ENCODE measurements at regions not wholly inside any gene's neighbourhood (a gene's known extent, or its start where the extent isn't known, plus 50 kb on each side); places are given as distances from the start of the nearest gene placed in this dataset.
"Not testable (repeated sequence)": the region's sequence is repeated elsewhere in the genome, so short reads cannot be mapped to it uniquely, and the experiment has no call there.

DNA sequence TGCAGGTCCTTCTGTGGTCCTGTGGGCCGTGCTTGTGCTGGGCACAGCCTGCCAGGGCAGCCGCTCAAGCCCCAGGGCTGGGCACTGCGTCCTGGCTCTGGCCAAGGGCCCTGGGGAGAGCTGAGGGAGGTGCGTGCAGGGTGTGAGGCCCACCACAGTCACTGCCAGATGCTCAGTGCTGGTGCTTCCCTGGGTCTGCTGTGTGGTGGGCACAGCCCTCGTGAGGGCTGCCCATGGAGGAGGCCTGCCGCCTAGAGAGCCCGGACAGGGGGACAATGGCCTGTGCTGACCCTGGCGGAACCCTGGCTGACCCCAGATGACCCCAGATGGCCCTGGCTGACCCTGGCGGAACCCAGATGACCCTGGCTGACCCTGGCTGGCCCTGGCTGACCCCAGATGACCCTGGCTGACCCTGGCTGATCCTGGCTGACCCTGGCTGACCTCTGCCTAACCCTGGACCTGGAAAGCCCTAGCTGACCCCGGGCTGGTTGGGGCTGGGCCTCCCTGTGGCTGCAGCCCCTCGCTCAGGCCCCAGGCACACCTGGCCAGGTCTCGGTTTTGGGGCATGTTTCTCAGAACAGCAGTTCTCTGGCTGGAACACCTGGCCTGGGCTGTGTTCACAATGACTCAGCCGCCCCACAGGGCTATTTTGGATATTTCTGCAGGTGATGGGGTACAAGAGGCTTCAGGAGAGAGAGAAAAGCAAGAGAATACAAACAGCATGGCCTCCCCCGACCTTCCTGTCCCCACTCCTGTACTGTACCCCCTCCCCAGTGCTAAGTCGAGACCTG lies 55.4 kb downstream of the TMEM121 start:
- DNase-seq (ENCODE audit: low read depth in 2 of 2): no peak

DNA sequence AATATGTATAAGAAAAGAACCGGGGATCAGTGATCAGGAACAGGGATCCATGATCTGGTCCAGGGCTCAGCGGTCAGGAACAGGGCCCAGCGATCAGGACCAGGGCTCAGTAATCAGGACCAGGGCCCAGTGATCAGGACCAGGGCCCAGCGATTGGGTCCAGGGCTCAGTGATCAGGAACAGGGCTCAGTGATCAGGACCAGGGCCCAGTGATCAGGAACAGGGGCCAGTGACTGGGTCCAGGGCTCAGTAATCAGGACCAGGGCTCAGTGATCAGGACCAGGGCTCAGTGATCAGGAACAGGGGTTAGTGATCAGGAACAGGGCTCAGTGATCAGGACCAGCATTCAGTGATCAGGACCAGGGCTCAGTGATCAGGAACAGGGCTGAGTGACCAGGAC lies 56.3 kb downstream of the TMEM121 start:
- DNase-seq (ENCODE audit: low read depth in 2 of 2): no peak

DNA sequence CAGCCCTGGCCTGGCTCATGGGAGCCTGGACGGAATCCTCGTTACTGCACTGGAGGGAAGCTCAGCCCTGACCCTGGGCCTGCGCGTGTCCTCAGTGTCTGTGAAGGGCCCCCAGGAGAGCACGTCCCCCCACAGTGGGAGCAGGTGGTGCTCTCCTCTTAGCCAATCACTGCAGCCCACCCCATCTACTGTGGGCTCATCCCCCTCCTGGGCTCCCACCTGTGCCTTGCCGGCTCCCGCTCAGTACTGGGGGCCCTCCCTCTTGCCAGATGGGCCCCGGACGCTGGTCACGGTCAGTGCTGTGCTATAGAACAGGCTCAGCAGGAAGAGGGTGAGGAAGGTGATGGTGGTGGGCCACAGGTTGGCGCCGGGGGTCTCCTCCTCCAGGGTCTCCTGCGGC lies 57.5 kb downstream of the TMEM121 start:
- DNase-seq (ENCODE audit: low read depth in 2 of 2): not testable (repeated sequence)

DNA sequence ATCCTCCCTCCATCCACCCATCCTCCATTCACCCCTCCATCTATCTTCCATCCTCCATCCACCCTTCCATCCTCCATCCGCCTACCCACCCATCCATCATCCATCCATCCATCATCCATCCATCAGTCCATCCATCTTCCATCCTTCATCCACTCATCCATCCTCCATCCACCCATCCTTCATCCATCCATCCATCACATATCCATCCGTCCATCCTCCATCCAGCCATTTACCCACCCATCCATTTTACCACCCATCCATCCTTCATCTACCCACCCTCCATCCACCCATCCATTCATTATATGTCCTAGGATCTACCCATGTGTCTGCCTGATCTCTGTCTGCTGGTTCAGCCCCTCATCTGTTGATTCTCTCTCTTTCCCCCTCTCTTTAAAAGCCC lies 58.9 kb downstream of the TMEM121 start:
- not testable (repeated sequence) for DNase-seq (ENCODE audit: low read depth in 2 of 2)

DNA sequence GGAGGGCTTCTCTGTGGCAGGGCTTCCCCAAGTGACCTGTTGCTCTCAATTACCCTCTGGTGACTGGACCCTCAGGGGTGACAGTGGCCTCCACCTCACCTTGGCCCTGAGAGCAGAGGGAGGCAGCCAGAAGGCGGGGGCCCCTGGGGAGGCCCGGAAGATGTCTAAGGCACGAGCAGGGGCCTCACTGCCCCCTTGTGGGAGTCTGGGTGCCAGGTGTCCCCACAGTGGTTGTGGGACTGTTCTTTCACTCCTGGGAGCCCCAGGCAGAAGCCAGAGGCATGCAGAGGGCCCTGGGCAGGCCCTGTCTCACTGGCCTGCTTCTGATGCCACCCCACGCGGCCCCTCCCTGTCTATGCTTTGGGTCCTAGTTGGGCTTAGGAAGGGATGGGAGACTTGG lies 59.3 kb downstream of the TMEM121 start:
- not testable (repeated sequence) for DNase-seq (ENCODE audit: low read depth in 2 of 2)

DNA sequence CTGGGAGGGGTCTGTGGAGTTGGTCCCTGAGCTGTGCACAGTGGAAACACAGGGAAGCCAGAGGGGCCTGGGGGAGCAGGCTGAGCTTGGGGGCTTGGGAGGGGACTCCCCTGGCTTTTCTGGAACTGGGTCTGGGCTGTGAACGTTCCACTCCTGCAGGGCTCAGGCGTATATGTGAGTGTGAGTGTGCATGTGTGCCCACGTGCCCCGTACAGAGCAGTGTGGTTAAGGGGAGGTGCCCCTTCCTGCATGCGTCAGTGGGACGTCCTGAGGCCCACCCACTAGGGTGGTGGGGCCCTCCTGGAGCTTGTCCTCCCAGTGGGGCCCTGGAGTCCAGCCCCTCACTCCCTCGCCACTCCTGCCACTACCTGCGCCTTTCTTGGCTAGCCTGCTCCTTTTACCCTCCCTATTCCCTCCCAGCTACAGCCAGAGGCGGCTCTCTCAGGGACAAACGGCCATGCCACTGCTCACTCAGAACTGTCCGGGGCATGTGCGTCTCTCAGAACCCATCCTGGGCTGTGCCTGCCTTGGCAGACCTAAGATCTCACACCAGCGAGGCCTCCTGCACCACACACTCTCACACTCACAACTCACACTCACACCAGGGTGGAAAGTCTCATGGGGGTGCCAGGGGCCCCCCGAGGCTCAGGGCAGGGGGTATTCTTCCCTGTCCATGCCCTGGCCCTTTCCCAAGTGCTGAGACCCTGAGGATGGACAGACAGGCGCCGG lies 59.9 kb downstream of the TMEM121 start:
- not testable (repeated sequence) for DNase-seq (ENCODE audit: low read depth in 2 of 2)

DNA sequence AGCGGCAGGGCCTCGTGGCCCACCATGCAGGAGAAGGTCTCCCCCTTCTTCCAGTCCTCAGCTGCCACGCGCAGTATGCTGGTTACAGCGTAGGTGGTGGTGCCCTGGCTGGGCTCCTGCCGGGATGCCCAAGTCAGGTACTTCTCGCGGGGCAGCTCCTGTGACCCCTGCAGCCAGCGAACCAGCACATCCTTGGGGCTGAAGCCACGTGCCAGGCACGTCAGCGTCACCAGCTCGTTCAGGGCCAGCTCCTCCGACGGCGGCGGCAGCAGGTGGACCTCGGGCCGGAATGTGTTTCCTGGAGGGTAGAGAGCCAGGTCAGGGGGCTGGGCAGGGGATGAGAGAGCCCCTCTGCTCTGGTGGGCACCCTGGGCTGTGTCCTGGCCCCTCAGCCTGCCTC lies 60.7 kb downstream of the TMEM121 start:
- not testable (repeated sequence) for DNase-seq (ENCODE audit: low read depth in 2 of 2)

DNA sequence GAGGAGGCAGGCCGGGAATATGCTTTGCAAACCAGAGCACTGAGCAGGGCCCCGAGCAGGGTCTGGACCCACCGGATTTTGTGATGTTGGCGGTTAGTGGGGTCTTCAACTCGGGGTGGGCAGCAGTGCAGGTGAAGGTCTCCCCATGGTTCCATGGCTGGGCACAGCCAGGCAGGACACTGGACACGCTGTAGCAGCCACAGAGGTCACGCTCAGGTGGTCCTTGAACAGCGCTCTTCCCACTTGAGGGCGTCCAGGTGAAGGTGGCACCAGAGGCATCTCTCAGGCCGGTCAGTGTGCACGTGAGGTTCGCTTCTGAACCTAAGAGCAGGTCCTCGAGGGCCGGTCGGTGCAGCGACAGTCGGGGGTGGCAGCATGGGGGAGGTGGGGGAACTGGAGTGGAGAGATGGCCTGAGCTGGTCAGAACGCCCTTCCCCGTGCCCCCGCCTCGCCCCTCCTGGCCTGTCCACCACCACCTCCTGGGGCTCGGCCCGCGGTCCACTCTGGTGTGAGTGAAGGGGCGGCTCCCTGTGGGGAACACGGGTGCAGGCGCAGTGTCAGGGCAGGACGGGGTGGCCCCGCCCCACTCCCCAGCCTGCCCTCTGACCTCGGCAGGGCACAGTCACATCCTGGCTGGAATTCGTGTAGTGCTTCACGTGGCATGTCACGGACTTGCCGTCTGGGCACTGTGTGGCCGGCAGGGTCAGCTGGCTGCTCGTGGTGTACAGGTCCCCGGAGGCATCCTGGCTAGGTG lies 61.3 kb downstream of the TMEM121 start:
- not testable (repeated sequence) for DNase-seq (ENCODE audit: low read depth in 2 of 2)

DNA sequence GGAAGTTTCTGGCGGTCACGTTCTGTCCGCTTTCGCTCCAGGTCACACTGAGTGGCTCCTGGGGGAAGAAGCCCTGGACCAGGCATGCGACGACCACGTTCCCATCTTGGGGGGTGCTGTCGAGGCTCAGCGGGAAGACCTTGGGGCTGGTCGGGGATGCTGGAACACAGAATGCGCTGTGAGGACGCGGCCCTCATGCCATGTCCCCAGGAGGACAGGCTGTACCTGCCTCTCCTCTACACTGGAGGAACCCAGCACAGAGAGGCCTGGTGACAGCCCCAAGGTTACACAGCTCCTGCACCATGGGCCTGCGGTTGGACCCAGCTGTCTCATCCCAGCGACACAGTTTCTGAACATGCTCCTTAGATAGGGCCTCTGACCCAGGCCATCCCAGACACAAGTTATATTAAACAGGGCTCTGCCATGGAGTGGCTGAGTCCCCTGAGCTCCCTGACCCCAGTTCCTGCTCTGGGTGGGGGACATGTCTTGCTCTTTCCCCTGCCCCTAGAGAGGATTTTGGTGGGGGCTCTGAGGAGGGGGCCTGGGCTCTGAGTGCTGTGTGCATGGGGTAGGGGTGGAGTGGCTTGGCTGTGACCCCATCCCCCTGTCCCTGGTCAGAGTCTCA lies 62.0 kb downstream of the TMEM121 start:
- no peak for DNase-seq (ENCODE audit: low read depth in 2 of 2)

DNA sequence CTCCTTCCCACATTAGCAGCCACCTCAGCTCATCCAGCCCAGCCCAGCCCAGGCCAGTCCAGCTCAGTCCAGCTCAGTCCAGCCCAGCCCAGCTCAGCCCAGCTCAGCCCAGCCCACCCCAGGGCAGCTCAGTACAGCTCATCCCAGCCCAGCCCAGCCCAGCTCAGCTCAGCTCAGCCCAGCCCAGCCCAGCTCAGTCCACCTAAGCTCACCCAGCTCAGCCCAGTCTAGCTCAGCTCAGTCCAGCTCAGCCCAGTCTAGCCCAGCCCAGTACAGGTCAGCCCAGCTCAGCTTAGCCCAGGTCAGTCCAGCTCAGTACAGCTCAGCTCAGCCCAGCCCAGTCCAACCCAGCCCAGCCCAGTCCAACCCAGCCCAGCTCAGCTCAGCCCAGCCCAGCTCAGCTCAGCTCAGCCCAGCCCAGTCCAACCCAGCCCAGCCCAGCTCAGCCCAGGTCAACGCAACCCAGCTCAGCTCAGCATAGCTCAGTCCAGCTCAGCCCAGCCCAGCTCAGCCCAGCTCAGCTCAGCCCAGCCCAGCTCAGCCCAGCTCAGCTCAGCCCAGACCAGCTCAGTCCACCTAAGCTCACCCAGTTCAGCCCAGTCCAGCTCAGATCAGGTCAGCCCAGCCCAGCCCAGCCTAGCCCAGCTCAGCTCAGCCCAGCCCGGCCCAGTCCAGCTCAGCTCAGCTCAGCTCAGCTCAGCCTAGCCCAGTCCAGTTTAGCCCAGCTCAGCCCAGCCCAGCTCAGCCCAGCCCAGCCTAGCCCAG lies 63.0 kb downstream of the TMEM121 start:
- DNase-seq (ENCODE audit: low read depth in 2 of 2): no peak

DNA sequence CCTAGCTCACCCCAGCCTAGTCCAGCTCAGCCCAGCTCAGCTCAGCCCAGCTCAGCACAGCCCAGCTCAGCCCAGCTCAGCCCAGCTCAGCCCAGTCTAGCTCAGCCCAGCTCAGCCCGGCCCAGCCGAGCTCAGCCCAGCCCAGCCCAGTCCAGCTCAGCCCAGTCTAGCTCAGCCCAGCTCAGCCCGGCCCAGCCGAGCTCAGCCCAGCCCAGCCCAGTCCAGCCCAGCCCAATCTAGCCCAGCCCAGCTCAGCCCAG lies 63.5 kb downstream of the TMEM121 start:
- not testable (repeated sequence) for DNase-seq (ENCODE audit: low read depth in 2 of 2)

DNA sequence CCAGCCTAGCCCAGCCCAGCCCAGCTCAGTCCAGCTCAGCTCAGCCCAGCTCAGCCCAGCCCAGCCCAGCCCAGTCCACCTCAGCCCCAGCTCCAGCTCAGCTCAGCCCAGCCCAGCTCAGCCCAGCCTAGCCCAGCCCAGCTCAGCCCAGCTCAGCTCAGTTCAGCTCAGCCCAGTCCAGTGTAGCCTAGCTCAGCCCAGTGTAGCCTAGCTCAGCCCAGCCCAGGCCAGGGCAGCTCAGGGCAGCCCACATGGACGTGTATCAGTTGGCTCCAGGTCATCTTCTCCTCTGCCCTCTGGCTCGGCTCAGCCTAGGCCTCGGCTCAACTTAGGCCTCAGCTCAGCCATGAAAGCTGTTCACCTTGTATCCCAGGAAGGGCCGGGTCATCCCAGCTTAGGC lies 64.7 kb downstream of the TMEM121 start:
- DNase-seq (ENCODE audit: low read depth in 2 of 2): no peak

DNA sequence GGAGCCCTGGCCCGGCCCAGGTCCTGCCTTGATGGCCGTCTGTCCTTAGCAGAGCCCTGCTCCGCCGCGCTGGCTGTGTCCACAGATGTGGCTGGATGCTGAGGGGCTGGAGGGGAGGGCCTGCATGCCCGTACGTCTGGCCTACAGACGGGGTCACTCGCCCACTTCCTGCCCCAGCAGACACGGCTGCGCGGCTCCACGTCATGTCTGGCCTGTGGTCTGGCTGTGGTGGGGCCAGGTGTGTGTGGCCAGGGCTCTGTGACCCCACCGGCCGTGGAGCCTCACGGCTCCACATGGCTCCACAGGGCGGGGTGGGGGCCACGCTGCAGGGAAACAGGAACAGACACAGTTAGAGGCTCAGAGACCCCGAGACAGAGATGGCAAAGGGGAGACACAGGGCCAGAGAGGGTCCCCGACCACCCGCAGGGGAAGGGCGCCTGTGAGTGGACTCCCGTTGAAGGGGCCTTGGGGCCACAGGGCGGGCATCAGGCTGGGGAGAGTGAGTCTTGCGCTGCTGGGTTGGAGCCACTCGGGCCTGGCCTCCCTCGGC lies 65.5 kb downstream of the TMEM121 start:
- not testable (repeated sequence) for DNase-seq (ENCODE audit: low read depth in 2 of 2)

DNA sequence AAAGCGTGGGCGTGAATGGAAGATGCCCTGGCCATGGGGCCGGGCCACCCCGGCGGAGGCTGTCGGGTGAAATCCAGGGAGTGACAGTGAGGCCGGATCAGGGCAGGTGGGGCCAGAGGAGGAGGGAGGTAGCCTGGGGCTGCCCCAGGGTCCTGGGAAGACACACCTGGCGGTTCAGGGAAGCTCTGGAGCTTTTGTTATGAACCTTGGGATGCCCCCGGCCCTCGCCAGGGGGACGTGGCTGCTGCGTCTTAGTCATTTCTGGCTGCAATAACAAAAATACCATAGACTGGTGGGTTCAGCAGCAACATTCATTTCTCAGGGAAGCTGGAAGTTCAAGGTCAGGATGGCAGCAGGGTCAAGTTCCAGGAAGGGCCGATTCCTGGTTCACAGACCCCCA lies 66.3 kb downstream of the TMEM121 start:
- not testable (repeated sequence) for DNase-seq (ENCODE audit: low read depth in 2 of 2)

DNA sequence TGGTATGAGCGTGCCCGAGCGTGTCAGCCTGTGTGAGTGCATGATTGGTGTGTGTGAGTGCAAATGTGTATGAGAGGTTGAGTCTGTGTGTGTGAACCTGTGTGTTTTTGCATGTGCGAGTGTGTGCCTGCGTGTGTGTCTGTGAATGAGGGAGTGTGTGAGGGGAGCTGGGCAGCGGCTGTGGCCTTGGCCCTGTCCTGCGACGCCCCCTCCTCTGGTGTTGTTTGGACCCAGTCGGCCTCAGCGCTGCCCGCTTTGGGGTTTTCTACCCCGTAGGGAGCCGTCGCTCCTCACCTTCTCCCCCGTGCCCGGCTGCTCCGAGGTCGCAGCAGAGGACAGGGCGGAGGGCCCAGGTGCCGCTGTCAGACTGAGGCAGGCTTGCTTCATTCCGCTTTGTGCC lies 69.0 kb downstream of the TMEM121 start:
- not testable (repeated sequence) for DNase-seq (ENCODE audit: low read depth in 2 of 2)

DNA sequence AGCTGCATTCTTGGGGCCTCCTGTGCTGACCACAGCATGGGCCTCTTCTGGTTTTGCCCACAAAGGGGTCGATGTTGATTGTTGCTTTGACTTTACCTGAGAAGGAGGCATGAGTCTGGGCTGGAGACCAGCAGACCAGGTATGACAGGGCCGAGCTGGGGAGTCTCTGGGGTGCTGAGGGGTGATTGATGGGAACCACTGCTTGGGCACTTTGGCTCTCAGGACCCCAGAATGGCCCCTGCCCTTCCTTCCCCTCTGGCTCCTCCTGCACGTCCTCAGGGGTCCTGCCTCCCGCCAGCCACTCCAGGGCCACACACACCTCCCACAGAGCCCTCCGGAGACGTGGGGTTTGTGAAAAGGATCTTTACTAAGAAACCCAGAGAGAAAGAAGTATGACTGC lies 70.0 kb downstream of the TMEM121 start:
- not testable (repeated sequence) for DNase-seq (ENCODE audit: low read depth in 2 of 2)

DNA sequence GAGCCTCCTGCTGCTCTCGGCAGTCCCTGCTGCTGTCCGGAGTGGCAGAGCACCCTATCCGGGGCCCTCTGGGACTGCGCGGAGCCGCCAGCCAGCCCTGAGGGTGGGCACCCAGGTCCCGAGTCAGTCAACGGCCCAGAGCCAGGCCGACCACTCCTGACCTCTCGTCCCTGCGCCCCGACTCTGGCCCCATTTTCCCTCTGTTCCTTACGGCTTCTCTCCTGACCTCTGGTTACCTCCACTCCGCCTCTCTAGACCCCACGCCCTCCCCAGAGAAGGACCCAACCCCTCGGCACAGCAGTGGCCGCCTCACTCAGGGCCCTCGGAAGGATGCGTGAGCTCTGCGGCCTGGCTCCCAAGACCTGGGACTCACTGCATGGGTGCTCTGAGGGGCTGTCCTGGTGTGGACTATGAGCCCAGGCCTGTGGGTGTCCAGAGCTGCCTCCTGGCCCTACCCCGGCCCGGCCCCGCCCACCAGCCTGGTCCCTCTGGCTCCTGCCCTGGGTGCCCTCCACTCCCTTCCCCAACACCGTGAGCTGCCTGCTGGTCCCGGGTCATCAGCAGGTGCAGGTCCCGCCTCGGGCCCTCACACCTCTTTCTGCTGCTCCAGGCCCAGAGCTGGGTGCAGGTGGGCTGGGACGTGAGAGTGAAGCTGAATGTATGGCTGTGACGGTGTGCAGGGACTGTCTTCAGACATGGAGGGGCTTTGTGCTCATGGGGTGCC lies 71.8 kb downstream of the TMEM121 start:
- not testable (repeated sequence) for DNase-seq (ENCODE audit: low read depth in 2 of 2)

DNA sequence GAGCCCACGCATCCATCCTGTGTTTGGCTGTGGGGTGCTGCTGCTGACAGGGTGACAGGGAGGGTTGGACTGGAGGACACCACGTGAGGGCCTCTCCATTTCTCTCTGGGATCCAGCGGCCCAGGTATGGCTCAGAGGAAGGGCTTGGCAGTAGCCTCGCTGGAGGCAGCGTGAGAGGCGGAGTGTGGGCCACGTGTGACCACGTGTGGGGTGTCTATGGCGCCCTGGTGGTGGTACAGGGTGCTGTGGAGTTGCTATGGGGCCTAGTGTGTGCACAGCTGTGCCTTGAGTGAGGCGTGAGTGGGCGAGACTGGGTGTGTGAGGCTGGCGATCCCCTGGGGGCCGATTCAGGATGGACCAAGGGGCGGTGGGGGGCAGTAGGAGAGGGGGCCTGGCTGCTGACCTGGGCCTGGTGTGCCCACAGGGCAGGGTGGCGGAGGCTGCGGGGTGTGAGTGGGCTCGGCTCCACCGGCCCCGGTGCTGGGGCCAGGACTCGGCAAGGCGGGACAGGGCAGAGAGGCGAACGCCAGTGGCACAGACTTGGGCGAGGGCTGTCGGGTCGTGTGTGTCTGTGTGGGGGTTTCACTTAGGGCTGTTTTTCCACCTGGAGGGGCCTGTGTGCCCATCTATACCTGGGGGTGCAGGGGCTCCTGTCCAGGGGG lies 72.7 kb downstream of the TMEM121 start:
- DNase-seq (ENCODE audit: low read depth in 2 of 2): not testable (repeated sequence)

DNA sequence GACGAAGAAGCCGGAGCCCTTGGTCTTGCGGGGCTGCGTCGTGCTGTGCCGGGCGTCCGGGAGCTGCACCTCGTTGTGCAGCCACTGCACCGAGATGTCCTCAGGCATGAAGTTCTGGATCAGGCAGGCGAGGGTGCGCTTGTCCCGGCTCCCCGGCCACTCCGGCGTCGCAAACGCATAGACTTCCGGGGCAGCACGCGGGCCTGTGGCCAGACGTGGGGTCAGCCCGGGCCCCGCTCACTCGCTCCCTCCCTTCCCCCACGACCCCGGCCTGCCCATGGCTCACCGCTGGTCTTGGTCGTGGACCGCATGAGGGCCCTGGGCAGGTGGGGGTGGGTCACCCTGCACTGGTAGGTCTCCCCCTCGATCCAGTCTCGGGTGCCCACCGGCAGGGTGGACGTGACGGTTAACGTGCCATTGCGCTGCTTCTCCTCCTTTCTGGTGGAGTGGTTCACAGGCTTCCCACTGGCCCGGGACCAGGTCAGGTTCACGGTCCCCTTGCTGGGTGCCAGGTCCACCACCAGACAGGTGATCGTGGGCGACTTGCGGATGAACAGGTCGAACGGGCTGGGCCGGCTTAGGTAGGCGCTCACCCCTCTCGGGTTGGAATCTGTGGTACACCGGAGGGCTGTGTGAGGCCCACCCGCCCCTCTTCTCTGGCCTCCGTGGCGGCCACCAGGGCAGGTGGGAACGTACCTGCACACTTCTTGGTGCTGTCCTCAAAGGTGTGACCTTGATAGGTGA lies 74.0 kb downstream of the TMEM121 start:
- not testable (repeated sequence) for DNase-seq (ENCODE audit: low read depth in 2 of 2)

Data from stimulated activated CD4-positive, alpha-beta T cell treated with anti-CD3 and anti-CD28 coated beads, Interleukin-12 subunit alpha, Interleukin-12 subunit beta, amount 100 ng/mL, for 24 hours (primary cell).